Activated naive CD4-positive, alpha-beta T cell treated with anti-CD3 and anti-CD28 coated beads for 36 hours (primary cell): ENCODE measurements at regions not wholly inside any gene's neighbourhood (a gene's known extent, or its start where the extent isn't known, plus 50 kb on each side); places are given as distances from the start of the nearest gene placed in this dataset.

Source experiments
- CTCF ChIA-PET: fragments of 350-600 bp; sonication (Branson Sonifier 250); formaldehyde crosslinking; loops from one replicate; lab custom pipeline; 2021; ENCODE audit warnings: antibody characterized with exemption; lab: Charles Lee
- DNase-seq: peaks from one replicate; pipeline ENCODE4 v3.0.0-alpha.2; 2020
- H3K27ac Mint-ChIP-seq: one replicate; pipeline ENCODE4 v1.8.0; 2021; ENCODE audit warnings: mild to moderate bottlenecking, mixed read lengths
- H3K27me3 Mint-ChIP-seq: one replicate; pipeline ENCODE4 v1.8.0; 2021; ENCODE audit warnings: low read depth, mixed read lengths
- H3K36me3 Mint-ChIP-seq: one replicate; pipeline ENCODE4 v1.8.0; 2021; ENCODE audit warnings: low read depth, mixed read lengths
- H3K4me1 Mint-ChIP-seq: one replicate; pipeline ENCODE4 v1.8.0; 2021; ENCODE audit warnings: low read depth, mixed read lengths
- H3K4me3 Mint-ChIP-seq: one replicate; pipeline ENCODE4 v1.8.0; 2021; ENCODE audit warnings: mild to moderate bottlenecking, moderate library complexity, mixed read lengths
- H3K9me3 Mint-ChIP-seq: one replicate; pipeline ENCODE4 v1.8.0; 2021; ENCODE audit warnings: mixed read lengths
- intact Hi-C: fragments of 100-400 bp; cut with micrococcal nuclease; formaldehyde crosslinking; loops from one replicate; pipeline ENCODE4 v1.15.1; 2023

DNA sequence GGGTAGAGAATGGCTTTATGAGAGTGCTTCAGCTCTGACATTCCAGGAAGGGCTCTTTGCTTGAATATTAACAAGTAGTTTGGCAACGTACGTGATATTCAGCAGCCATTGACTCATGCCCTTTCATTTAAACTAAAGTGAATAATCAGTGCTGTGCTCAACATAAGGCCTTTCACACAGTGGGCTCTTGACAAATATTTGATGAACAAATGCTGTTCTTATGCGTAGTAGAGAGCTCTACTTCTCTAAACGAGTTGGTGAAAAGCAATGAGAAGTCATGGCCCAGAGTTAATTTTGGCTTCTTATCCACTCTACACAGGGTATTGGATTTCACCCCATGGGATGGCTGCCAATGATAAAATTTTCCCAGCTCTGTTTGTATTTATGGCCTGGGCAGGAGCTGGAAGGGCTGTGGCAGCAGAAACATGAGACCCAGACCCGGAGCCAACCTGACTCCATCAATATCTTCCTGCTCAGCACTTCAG lies 338.9 kb downstream of the CCDC85A start:
- no peaks in the 10 kb centered on the region for H3K27me3 Mint-ChIP-seq
- DNase-seq: no peak
- CTCF ChIA-PET: no interaction called here
- no peak overlapping the region for H3K27ac Mint-ChIP-seq
- H3K9me3 Mint-ChIP-seq: peaks cover 5% of the 10 kb centered on the region
- no peaks in the 10 kb centered on the region for H3K36me3 Mint-ChIP-seq
- H3K4me1 Mint-ChIP-seq: no peaks in the 10 kb centered on the region
- intact Hi-C loops: no loop called here
- H3K4me3 Mint-ChIP-seq: no peak overlapping the region

GRCh38 chr2:56523816-56524215 lies 340.0 kb downstream of the CCDC85A start:
- CTCF ChIA-PET: no interaction called here
- DNase-seq: no peak
- H3K4me1 Mint-ChIP-seq: no peaks in the 10 kb centered on the region
- peaks cover 5% of the 10 kb centered on the region for H3K9me3 Mint-ChIP-seq
- H3K27me3 Mint-ChIP-seq: no peaks in the 10 kb centered on the region
- H3K36me3 Mint-ChIP-seq: no peaks in the 10 kb centered on the region
- no peak overlapping the region for H3K4me3 Mint-ChIP-seq
- intact Hi-C loops: no loop called here
- no peak overlapping the region for H3K27ac Mint-ChIP-seq

DNA sequence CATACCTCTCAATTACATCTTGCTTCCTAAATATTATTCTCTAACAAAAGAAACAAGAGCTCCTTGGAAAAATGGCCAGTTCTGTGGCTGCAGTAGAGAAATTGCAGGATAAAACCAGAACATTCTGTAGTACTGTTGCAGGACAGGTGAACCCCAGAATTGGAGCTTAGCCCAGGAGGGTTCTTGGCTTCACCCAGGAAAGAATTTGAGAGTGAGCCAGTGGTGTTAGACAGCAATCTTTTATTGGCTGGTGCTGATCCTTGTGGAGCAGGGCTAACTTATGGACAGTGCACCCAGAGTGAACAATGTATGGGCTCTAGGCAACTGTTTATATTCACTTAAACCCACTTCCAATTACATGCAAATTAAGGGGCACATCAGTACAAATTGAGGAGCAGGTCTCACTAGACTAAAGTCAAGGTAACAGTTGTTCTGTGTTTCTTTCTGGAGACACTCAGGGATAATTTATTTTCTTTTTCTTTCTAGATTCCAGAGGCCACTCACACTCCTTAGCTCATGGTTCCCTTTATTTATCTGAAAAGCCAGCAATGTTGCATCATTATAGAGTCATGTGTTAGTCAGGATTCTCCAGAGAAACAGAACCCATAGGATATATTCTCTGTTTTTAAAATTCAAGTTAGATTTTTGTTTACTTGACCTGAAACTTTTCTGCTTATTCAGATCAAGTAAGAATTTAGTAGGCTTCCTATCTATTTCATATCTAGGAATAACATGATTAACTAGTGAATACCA lies 348.1 kb downstream of the CCDC85A start:
- Mint-ChIP-seq H3K9me3 (no peaks in the 10 kb centered on the region), H3K4me1 (no peaks in the 10 kb centered on the region), H3K36me3 (no peaks in the 10 kb centered on the region), H3K27me3 (no peaks in the 10 kb centered on the region), H3K27ac (no peak overlapping the region), H3K4me3 (no peak overlapping the region)
- CTCF ChIA-PET: no interaction called here
- no peak for DNase-seq
- intact Hi-C loops: no loop called here

- Mint-ChIP-seq H3K4me1 (no peaks in the 10 kb centered on the region), H3K9me3 (peaks cover 5% of the 10 kb centered on the region), H3K4me3 (no peak overlapping the region), H3K27me3 (no peaks in the 10 kb centered on the region), H3K36me3 (no peaks in the 10 kb centered on the region), H3K27ac (no peak overlapping the region)
- intact Hi-C loops: no loop called here
- DNase-seq: no peak
- CTCF ChIA-PET: interaction anchor here (0.6 kb wide), 2 partner anchors 86 to 922 kb away, joined by 3 to 4 read pairs; no protein-coding TSS in a partner anchor
These were observed 350.5 kb downstream of the CCDC85A start for GRCh38 chr2:56534321-56534720.

DNA sequence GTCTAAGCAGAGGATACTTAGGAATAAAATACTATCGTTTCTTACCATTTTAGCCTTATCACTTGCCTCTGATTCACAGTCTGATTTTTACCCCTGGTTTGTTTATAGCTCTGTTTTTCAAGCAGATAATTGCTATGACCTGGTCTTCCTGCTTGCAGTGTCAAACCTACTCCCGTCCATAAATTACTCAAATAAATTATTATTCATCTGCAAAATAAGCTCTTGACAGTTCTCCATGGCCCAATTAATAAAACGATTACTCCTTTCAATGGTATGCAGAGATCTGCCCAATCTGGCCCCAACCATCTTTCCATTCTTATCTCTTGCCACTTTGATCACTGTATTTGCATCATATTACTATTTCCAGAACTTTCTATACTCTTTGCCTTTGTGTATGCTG lies 354.0 kb downstream of the CCDC85A start:
- Mint-ChIP-seq H3K4me3 (no peak overlapping the region), H3K9me3 (peaks cover 5% of the 10 kb centered on the region), H3K27ac (no peak overlapping the region), H3K27me3 (no peaks in the 10 kb centered on the region), H3K36me3 (no peaks in the 10 kb centered on the region), H3K4me1 (no peaks in the 10 kb centered on the region)
- intact Hi-C loops: no loop called here
- DNase-seq: no peak
- CTCF ChIA-PET: no interaction called here

DNA sequence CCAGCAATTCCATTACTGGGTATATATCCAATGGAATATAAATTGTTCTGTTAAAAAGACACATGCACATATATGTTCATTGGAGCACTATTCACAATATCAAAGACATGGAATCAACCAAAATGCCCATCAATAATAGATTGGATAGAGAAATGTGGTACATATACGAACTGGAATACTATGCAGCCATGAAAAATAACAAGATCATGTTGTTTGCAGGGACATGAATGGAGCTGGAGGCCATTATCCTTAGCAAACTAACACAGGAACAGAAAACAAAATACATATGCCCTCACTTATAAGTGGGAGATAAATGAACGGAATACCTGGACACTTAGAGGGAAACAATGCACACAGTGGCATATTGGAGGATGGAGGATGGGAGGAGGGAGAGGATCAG lies 355.8 kb downstream of the CCDC85A start:
- Mint-ChIP-seq H3K27ac (no peak overlapping the region), H3K36me3 (no peaks in the 10 kb centered on the region), H3K27me3 (no peaks in the 10 kb centered on the region), H3K9me3 (peaks cover 9% of the 10 kb centered on the region), H3K4me1 (no peaks in the 10 kb centered on the region), H3K4me3 (no peak overlapping the region)
- DNase-seq: no peak
- intact Hi-C loops: no loop called here
- CTCF ChIA-PET: interaction anchor here (0.7 kb wide), 1 partner anchor 959 kb away, joined by 5 read pairs; no protein-coding TSS in a partner anchor

GRCh38 chr2:56540467-56540866 lies 356.7 kb downstream of the CCDC85A start:
- no peak overlapping the region for H3K4me3 Mint-ChIP-seq
- intact Hi-C loops: no loop called here
- no peaks in the 10 kb centered on the region for H3K27me3 Mint-ChIP-seq
- no peaks in the 10 kb centered on the region for H3K36me3 Mint-ChIP-seq
- CTCF ChIA-PET: no interaction called here
- H3K4me1 Mint-ChIP-seq: no peaks in the 10 kb centered on the region
- no peak for DNase-seq
- H3K9me3 Mint-ChIP-seq: peaks cover 9% of the 10 kb centered on the region
- no peak overlapping the region for H3K27ac Mint-ChIP-seq

GRCh38 chr2:56540916-56541315 lies 357.1 kb downstream of the CCDC85A start:
- no peaks in the 10 kb centered on the region for H3K36me3 Mint-ChIP-seq
- H3K27me3 Mint-ChIP-seq: no peaks in the 10 kb centered on the region
- H3K4me1 Mint-ChIP-seq: no peaks in the 10 kb centered on the region
- no peak for DNase-seq
- no peak overlapping the region for H3K4me3 Mint-ChIP-seq
- CTCF ChIA-PET: no interaction called here
- H3K27ac Mint-ChIP-seq: no peak overlapping the region
- peaks cover 9% of the 10 kb centered on the region for H3K9me3 Mint-ChIP-seq
- intact Hi-C loops: no loop called here

- CTCF ChIA-PET: no interaction called here
- Mint-ChIP-seq H3K4me3 (no peak overlapping the region), H3K4me1 (no peaks in the 10 kb centered on the region), H3K36me3 (no peaks in the 10 kb centered on the region), H3K27me3 (no peaks in the 10 kb centered on the region), H3K9me3 (peaks cover 9% of the 10 kb centered on the region), H3K27ac (no peak overlapping the region)
- intact Hi-C loops: no loop called here
- no peak for DNase-seq
These were observed 358.4 kb downstream of the CCDC85A start for GRCh38 chr2:56542213-56542612.

DNA sequence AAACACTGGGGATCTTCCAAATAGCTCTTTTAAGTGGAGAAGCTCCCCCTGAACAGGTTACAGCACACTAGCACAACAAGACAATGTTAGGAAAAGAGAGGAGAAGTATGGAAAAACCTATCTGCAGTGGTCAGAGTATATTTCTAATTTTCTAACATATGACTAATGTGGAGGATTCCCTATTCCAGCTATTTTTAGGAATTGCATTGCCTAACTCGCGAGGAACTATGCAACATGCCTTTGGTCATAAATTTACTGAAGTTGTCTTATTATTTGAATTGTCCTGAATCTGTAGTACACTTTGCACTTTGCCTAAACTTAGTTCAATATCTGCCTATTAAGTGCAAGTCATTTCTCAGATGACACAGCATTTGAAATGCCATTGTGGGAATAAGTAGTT lies 381.4 kb downstream of the CCDC85A start:
- Mint-ChIP-seq H3K4me1 (no peaks in the 10 kb centered on the region), H3K4me3 (no peak overlapping the region), H3K27me3 (no peaks in the 10 kb centered on the region), H3K27ac (no peak overlapping the region), H3K9me3 (peaks cover 1% of the 10 kb centered on the region), H3K36me3 (no peaks in the 10 kb centered on the region)
- CTCF ChIA-PET: no interaction called here
- DNase-seq: no peak
- intact Hi-C loops: no loop called here

DNA sequence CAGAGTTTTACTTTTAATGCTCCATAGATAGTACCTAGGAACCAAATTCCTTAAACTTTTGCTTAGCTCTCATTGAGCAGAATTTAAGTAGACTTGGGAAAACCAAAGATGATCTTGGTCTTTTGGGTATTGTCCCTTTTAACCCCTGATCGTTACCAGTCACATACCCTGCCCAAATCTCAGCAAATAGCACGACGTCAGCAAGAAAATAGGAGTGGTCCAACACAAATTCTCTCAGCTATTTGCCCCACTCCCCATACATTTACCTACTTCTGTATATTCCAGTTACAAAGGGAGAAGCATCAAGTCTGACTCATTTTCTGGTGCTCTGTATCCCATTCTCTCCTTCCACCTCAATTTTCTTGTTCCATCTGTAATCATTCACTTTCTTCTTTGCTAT lies 387.3 kb downstream of the CCDC85A start:
- Mint-ChIP-seq H3K9me3 (peaks cover 8% of the 10 kb centered on the region), H3K4me3 (no peak overlapping the region), H3K36me3 (no peaks in the 10 kb centered on the region), H3K27ac (no peak overlapping the region), H3K4me1 (no peaks in the 10 kb centered on the region), H3K27me3 (no peaks in the 10 kb centered on the region)
- intact Hi-C loops: no loop called here
- DNase-seq: no peak
- CTCF ChIA-PET: no interaction called here

- intact Hi-C loops: no loop called here
- peaks cover 19% of the 10 kb centered on the region for H3K9me3 Mint-ChIP-seq
- CTCF ChIA-PET: no interaction called here
- no peaks in the 10 kb centered on the region for H3K4me1 Mint-ChIP-seq
- H3K27ac Mint-ChIP-seq: no peak overlapping the region
- H3K4me3 Mint-ChIP-seq: no peak overlapping the region
- no peaks in the 10 kb centered on the region for H3K36me3 Mint-ChIP-seq
- no peak for DNase-seq
- no peaks in the 10 kb centered on the region for H3K27me3 Mint-ChIP-seq
These were observed 392.2 kb downstream of the CCDC85A start for GRCh38 chr2:56576001-56576400.

- H3K27me3 Mint-ChIP-seq: no peaks in the 10 kb centered on the region
- H3K4me1 Mint-ChIP-seq: no peaks in the 10 kb centered on the region
- DNase-seq: no peak
- intact Hi-C loops: no loop called here
- CTCF ChIA-PET: no interaction called here
- H3K36me3 Mint-ChIP-seq: no peaks in the 10 kb centered on the region
- peaks cover 11% of the 10 kb centered on the region for H3K9me3 Mint-ChIP-seq
- H3K4me3 Mint-ChIP-seq: no peak overlapping the region
- no peak overlapping the region for H3K27ac Mint-ChIP-seq
These were observed 396.5 kb downstream of the CCDC85A start for GRCh38 chr2:56580242-56580641.
